Stimulated activated naive B cell treated with anti-CD40 and anti-IgM and Interleukin-4, amounts not matched to agents 10 μg/mL and 1 μg/mL and 100 μg/mL, for 72 hours (primary cell): ENCODE measurements at regions not wholly inside any gene's neighbourhood (a gene's known extent, or its start where the extent isn't known, plus 50 kb on each side); places are given as distances from the start of the nearest gene placed in this dataset.

Experiments
- ATAC-seq, 2 donors: fragments of 150-1000 bp; cut with Tn5 transposase; replicated peaks; 2 replicates each; pipeline ENCODE4 v1.10.0; 2021; ENCODE audit warnings: moderate library complexity in 1 of 2
- DNase-seq: peaks from one replicate; pipeline ENCODE4 v3.0.0; 2021
- H3K27ac Mint-ChIP-seq: one replicate; pipeline ENCODE4 v1.8.0; 2022; ENCODE audit warnings: mild to moderate bottlenecking, mixed read lengths
- H3K27me3 Mint-ChIP-seq, 2 donors: one replicate each; pipeline ENCODE4 v1.8.0; 2022; ENCODE audit warnings: mixed read lengths in 2 of 2
- H3K36me3 Mint-ChIP-seq, 2 donors: one replicate each; pipeline ENCODE4 v1.8.0; 2022; ENCODE audit warnings: mixed read lengths in 2 of 2, mild to moderate bottlenecking in 1 of 2
- H3K4me1 Mint-ChIP-seq, 2 donors: one replicate each; pipeline ENCODE4 v1.8.0; 2022; ENCODE audit warnings: mixed read lengths in 2 of 2, mild to moderate bottlenecking in 1 of 2
- H3K4me3 Mint-ChIP-seq, 2 donors: one replicate each; pipeline ENCODE4 v1.8.0; 2022; ENCODE audit warnings: mild to moderate bottlenecking in 2 of 2, mixed read lengths in 2 of 2, moderate library complexity in 1 of 2
- H3K9me3 Mint-ChIP-seq, 2 donors: one replicate each; pipeline ENCODE4 v1.8.0; 2022; ENCODE audit warnings: mixed read lengths in 2 of 2, mild to moderate bottlenecking in 1 of 2

GRCh38 chr2:12286347-12286746 lies 430.4 kb upstream of the TRIB2 start:
- no peak overlapping the region for H3K27ac Mint-ChIP-seq
- DNase-seq (no peak), ATAC-seq (no peak)
- peaks cover 3 to 4% of the 10 kb centered on the region in 2 donors for H3K9me3 Mint-ChIP-seq
- peaks cover 11 to 37% of the 10 kb centered on the region in 2 donors for H3K4me1 Mint-ChIP-seq
- no peak overlapping the region for H3K4me3 Mint-ChIP-seq
- no peaks in the 10 kb centered on the region for H3K27me3 Mint-ChIP-seq
- no peaks in the 10 kb centered on the region for H3K36me3 Mint-ChIP-seq

- Mint-ChIP-seq H3K36me3 (no peaks in the 10 kb centered on the region), H3K4me3 (no peak overlapping the region), H3K4me1 (peaks cover 11 to 32% of the 10 kb centered on the region in 2 donors), H3K27me3 (no peaks in the 10 kb centered on the region), H3K9me3 (peaks cover 3 to 4% of the 10 kb centered on the region in 2 donors), H3K27ac (no peak overlapping the region)
- no peak for ATAC-seq
- DNase-seq, result no peak
These were observed 429.4 kb upstream of the TRIB2 start for GRCh38 chr2:12287220-12287751.

- ATAC-seq, result no peak
- Mint-ChIP-seq H3K27me3 (no peaks in the 10 kb centered on the region), H3K4me1 (peaks cover 9 to 28% of the 10 kb centered on the region in 2 donors)
These were observed 428.7 kb upstream of the TRIB2 start for GRCh38 chr2:12288048-12288447.

GRCh38 chr2:12289120-12289802 lies 427.5 kb upstream of the TRIB2 start:
- H3K9me3 Mint-ChIP-seq, result peaks cover 0 to 2% of the 10 kb centered on the region in 2 donors
- H3K27ac Mint-ChIP-seq, result no peak overlapping the region
- H3K27me3 Mint-ChIP-seq, result no peaks in the 10 kb centered on the region
- H3K4me3 Mint-ChIP-seq, result no peak overlapping the region
- DNase-seq (no peak), ATAC-seq (peak; percentile 42 to 44)
- H3K4me1 Mint-ChIP-seq, result peaks cover 13 to 29% of the 10 kb centered on the region in 2 donors
- no peaks in the 10 kb centered on the region for H3K36me3 Mint-ChIP-seq

More at GRCh38 chr2:12288048-12288447, 428.7 kb upstream of the TRIB2 start:
- H3K36me3 Mint-ChIP-seq, result no peaks in the 10 kb centered on the region
- H3K4me3 Mint-ChIP-seq, result no peak overlapping the region
- no peak overlapping the region for H3K27ac Mint-ChIP-seq
- no peak for DNase-seq
- peaks cover 3 to 4% of the 10 kb centered on the region in 2 donors for H3K9me3 Mint-ChIP-seq

GRCh38 chr2:12291303-12291702 lies 425.4 kb upstream of the TRIB2 start:
- no peaks in the 10 kb centered on the region for H3K27me3 Mint-ChIP-seq
- no peak overlapping the region for H3K4me3 Mint-ChIP-seq
- H3K36me3 Mint-ChIP-seq, result no peaks in the 10 kb centered on the region
- ATAC-seq (no peak), DNase-seq (no peak)
- peaks cover 13 to 24% of the 10 kb centered on the region in 2 donors for H3K4me1 Mint-ChIP-seq
- no peak overlapping the region for H3K27ac Mint-ChIP-seq
- H3K9me3 Mint-ChIP-seq, result peaks cover 0 to 2% of the 10 kb centered on the region in 2 donors

GRCh38 chr2:12293874-12294273 lies 422.9 kb upstream of the TRIB2 start:
- no peak overlapping the region for H3K4me3 Mint-ChIP-seq
- H3K4me1 Mint-ChIP-seq, result peaks cover 8 to 13% of the 10 kb centered on the region in 2 donors
- H3K36me3 Mint-ChIP-seq, result no peaks in the 10 kb centered on the region
- peak; percentile 96 to 97 for ATAC-seq
- no peak for DNase-seq
- peaks cover 3 to 4% of the 10 kb centered on the region in 2 donors for H3K9me3 Mint-ChIP-seq
- H3K27me3 Mint-ChIP-seq, result no peaks in the 10 kb centered on the region
- no peak overlapping the region for H3K27ac Mint-ChIP-seq

- DNase-seq, result no peak
- H3K27me3 Mint-ChIP-seq, result no peaks in the 10 kb centered on the region
- peaks cover 3 to 4% of the 10 kb centered on the region in 2 donors for H3K9me3 Mint-ChIP-seq
- no peak overlapping the region for H3K4me3 Mint-ChIP-seq
- peaks cover 8 to 13% of the 10 kb centered on the region in 2 donors for H3K4me1 Mint-ChIP-seq
- no peaks in the 10 kb centered on the region for H3K36me3 Mint-ChIP-seq
- no peak for ATAC-seq
- H3K27ac Mint-ChIP-seq, result no peak overlapping the region
These were observed 420.7 kb upstream of the TRIB2 start for GRCh38 chr2:12295856-12296519.

- H3K27ac Mint-ChIP-seq, result no peak overlapping the region
- no peak overlapping the region for H3K4me3 Mint-ChIP-seq
- H3K4me1 Mint-ChIP-seq, result peaks cover 8 to 13% of the 10 kb centered on the region in 2 donors
- DNase-seq (no peak), ATAC-seq (no peak)
- peaks cover 2 to 4% of the 10 kb centered on the region in 2 donors for H3K9me3 Mint-ChIP-seq
- no peaks in the 10 kb centered on the region for H3K27me3 Mint-ChIP-seq
- no peaks in the 10 kb centered on the region for H3K36me3 Mint-ChIP-seq
These were observed 419.8 kb upstream of the TRIB2 start for GRCh38 chr2:12296915-12297314.

- Mint-ChIP-seq H3K4me1 (peaks cover 11 to 18% of the 10 kb centered on the region in 2 donors), H3K4me3 (no peak overlapping the region), H3K27ac (no peak overlapping the region), H3K27me3 (no peaks in the 10 kb centered on the region), H3K36me3 (no peaks in the 10 kb centered on the region), H3K9me3 (peaks cover 2 to 4% of the 10 kb centered on the region in 2 donors)
- no peak for DNase-seq
- no peak for ATAC-seq
These were observed 418.4 kb upstream of the TRIB2 start for GRCh38 chr2:12298352-12298751.

GRCh38 chr2:12299431-12299830 lies 417.3 kb upstream of the TRIB2 start:
- DNase-seq (no peak), ATAC-seq (no peak)
- H3K4me3 Mint-ChIP-seq, result no peak overlapping the region
- no peaks in the 10 kb centered on the region for H3K27me3 Mint-ChIP-seq
- H3K27ac Mint-ChIP-seq, result no peak overlapping the region
- peaks cover 2 to 4% of the 10 kb centered on the region in 2 donors for H3K9me3 Mint-ChIP-seq
- no peaks in the 10 kb centered on the region for H3K36me3 Mint-ChIP-seq
- H3K4me1 Mint-ChIP-seq, result peaks cover 9 to 18% of the 10 kb centered on the region in 2 donors

- H3K36me3 Mint-ChIP-seq, result no peaks in the 10 kb centered on the region
These were observed 416.6 kb upstream of the TRIB2 start for GRCh38 chr2:12300019-12300602.

GRCh38 chr2:12300927-12301326 lies 415.8 kb upstream of the TRIB2 start:
- H3K4me1 Mint-ChIP-seq, result peaks cover 6 to 17% of the 10 kb centered on the region in 2 donors
- no peak overlapping the region for H3K4me3 Mint-ChIP-seq
- ATAC-seq (no peak), DNase-seq (no peak)
- H3K27ac Mint-ChIP-seq, result no peak overlapping the region
- no peaks in the 10 kb centered on the region for H3K27me3 Mint-ChIP-seq
- peaks cover 2 to 4% of the 10 kb centered on the region in 2 donors for H3K9me3 Mint-ChIP-seq
- no peaks in the 10 kb centered on the region for H3K36me3 Mint-ChIP-seq

More at GRCh38 chr2:12300019-12300602, 416.6 kb upstream of the TRIB2 start:
- DNase-seq (no peak), ATAC-seq (no peak)
- H3K27ac Mint-ChIP-seq, result no peak overlapping the region
- H3K9me3 Mint-ChIP-seq, result peaks cover 2 to 4% of the 10 kb centered on the region in 2 donors
- no peaks in the 10 kb centered on the region for H3K27me3 Mint-ChIP-seq
- H3K4me1 Mint-ChIP-seq, result peaks cover 6 to 17% of the 10 kb centered on the region in 2 donors
- no peak overlapping the region for H3K4me3 Mint-ChIP-seq

- Mint-ChIP-seq H3K27ac (no peak overlapping the region), H3K27me3 (no peaks in the 10 kb centered on the region), H3K36me3 (no peaks in the 10 kb centered on the region), H3K4me3 (no peak overlapping the region), H3K4me1 (peaks cover 6 to 17% of the 10 kb centered on the region in 2 donors), H3K9me3 (peaks cover 0 to under 1% of the 10 kb centered on the region in 2 donors)
- DNase-seq (no peak), ATAC-seq (no peak)
These were observed 414.6 kb upstream of the TRIB2 start for GRCh38 chr2:12302140-12302539.

- no peaks in the 10 kb centered on the region for H3K36me3 Mint-ChIP-seq
- no peaks in the 10 kb centered on the region for H3K27me3 Mint-ChIP-seq
- H3K4me1 Mint-ChIP-seq, result peaks cover 6 to 17% of the 10 kb centered on the region in 2 donors
- DNase-seq (no peak), ATAC-seq (no peak)
- no peak overlapping the region for H3K4me3 Mint-ChIP-seq
- no peaks in the 10 kb centered on the region for H3K9me3 Mint-ChIP-seq
- H3K27ac Mint-ChIP-seq, result no peak overlapping the region
These were observed 414.0 kb upstream of the TRIB2 start for GRCh38 chr2:12302691-12303090.
